H9 (cell line): ENCODE measurements at regions not wholly inside any gene's neighbourhood (a gene's known extent, or its start where the extent isn't known, plus 50 kb on each side); places are given as distances from the start of the nearest gene placed in this dataset.

Source experiments
- DNase-seq: peaks from one replicate; pipeline ENCODE4 v3.0.0-alpha.2; 2017
- H2AFZ ChIP-seq: one replicate; pipeline ENCODE4 v1.6.1; 2013; ENCODE audit warnings: mild to moderate bottlenecking, low read length, control low read depth, moderate library complexity
- H2AK5ac ChIP-seq: 2 replicates; pipeline ENCODE4 v1.6.1; 2013; ENCODE audit warnings: low read length, control low read depth, mixed read lengths; ENCODE audit not compliant: insufficient read length
- H2BK120ac ChIP-seq: one replicate; pipeline ENCODE4 v1.6.1; 2013; ENCODE audit warnings: low read depth, mild to moderate bottlenecking, low read length, control low read depth, inconsistent platforms; ENCODE audit not compliant: poor library complexity, severe bottlenecking
- H2BK12ac ChIP-seq: 2 replicates; pipeline ENCODE4 v1.6.1; 2013; ENCODE audit warnings: low read length, control low read depth, mixed read lengths, low read depth; ENCODE audit not compliant: insufficient read length
- H2BK15ac ChIP-seq: 2 replicates; pipeline ENCODE4 v1.6.1; 2013; ENCODE audit warnings: low read depth, low read length, control low read depth
- H2BK20ac ChIP-seq: one replicate; pipeline ENCODE4 v1.6.1; 2013; ENCODE audit warnings: low read depth, mild to moderate bottlenecking, low read length, control low read depth, inconsistent platforms; ENCODE audit not compliant: poor library complexity, severe bottlenecking
- H2BK5ac ChIP-seq: 2 replicates; pipeline ENCODE4 v1.6.1; 2013; ENCODE audit warnings: low read length, control low read depth, mixed read lengths; ENCODE audit not compliant: insufficient read length
- H3K14ac ChIP-seq: 2 replicates; pipeline ENCODE4 v1.6.1; 2013; ENCODE audit warnings: low read length, control low read depth; ENCODE audit not compliant: insufficient read depth
- H3K18ac ChIP-seq: 2 replicates; pipeline ENCODE4 v1.6.1; 2013; ENCODE audit warnings: low read depth, mild to moderate bottlenecking, mixed read lengths, low read length, control low read depth; ENCODE audit not compliant: insufficient read length
- H3K23ac ChIP-seq: 2 replicates; pipeline ENCODE4 v1.6.1; 2013; ENCODE audit warnings: low read length, control low read depth, mixed read lengths, low read depth; ENCODE audit not compliant: insufficient read length
- H3K23me2 ChIP-seq: 2 replicates; pipeline ENCODE4 v1.6.1; 2013; ENCODE audit warnings: low read depth, mild to moderate bottlenecking, mixed read lengths, low read length, control low read depth; ENCODE audit not compliant: insufficient read length, poor library complexity, severe bottlenecking
- H3K27ac ChIP-seq: 2 replicates; pipeline ENCODE4 v1.5.1; 2013; ENCODE audit warnings: low read length, control low read depth, mixed read lengths, low read depth; ENCODE audit not compliant: insufficient read length
- H3K27me3 ChIP-seq: 2 replicates; pipeline ENCODE4 v1.6.1; 2013; ENCODE audit warnings: low read length, control low read depth, inconsistent platforms; ENCODE audit not compliant: insufficient read depth
- H3K4ac ChIP-seq: 2 replicates; pipeline ENCODE4 v1.6.1; 2013; ENCODE audit warnings: low read depth, mild to moderate bottlenecking, control low read depth, inconsistent platforms, low read length, moderate library complexity
- H3K4me1 ChIP-seq: 2 replicates; pipeline ENCODE4 v1.6.1; 2013; ENCODE audit warnings: low read length, control low read depth, inconsistent platforms; ENCODE audit not compliant: insufficient read depth
- H3K4me2 ChIP-seq: 2 replicates; pipeline ENCODE4 v1.6.1; 2013; ENCODE audit warnings: low read length, control low read depth, mixed read lengths; ENCODE audit not compliant: insufficient read length, insufficient read depth
- H3K56ac ChIP-seq: 2 replicates; pipeline ENCODE4 v1.6.1; 2013; ENCODE audit warnings: low read depth, mild to moderate bottlenecking, mixed read lengths, low read length, control low read depth; ENCODE audit not compliant: insufficient read length
- H3K79me1 ChIP-seq: 2 replicates; pipeline ENCODE4 v1.6.1; 2013; ENCODE audit warnings: low read depth, mild to moderate bottlenecking, moderate library complexity, low read length, control low read depth, inconsistent platforms; ENCODE audit not compliant: insufficient read depth, poor library complexity, severe bottlenecking
- H3K79me2 ChIP-seq: 2 replicates; pipeline ENCODE4 v1.6.1; 2013; ENCODE audit warnings: low read length, control low read depth, inconsistent platforms; ENCODE audit not compliant: insufficient read depth
- H3K9ac ChIP-seq: 2 replicates; pipeline ENCODE4 v1.6.1; 2013; ENCODE audit warnings: low read length, control low read depth, mixed read lengths; ENCODE audit not compliant: insufficient read length; ENCODE audit errors: extremely low read depth
- H3K9me3 ChIP-seq: one replicate; pipeline ENCODE4 v1.6.1; 2013; ENCODE audit warnings: low read depth, low read length, inconsistent platforms; ENCODE audit not compliant: control insufficient read depth
- H3T11ph ChIP-seq: one replicate; pipeline ENCODE4 v1.6.1; 2013; ENCODE audit warnings: mild to moderate bottlenecking, low read length, control low read depth, inconsistent platforms
- H4K20me1 ChIP-seq: one replicate; pipeline ENCODE4 v1.6.1; 2013; ENCODE audit not compliant: control insufficient read depth, insufficient read length, insufficient read depth
- H4K5ac ChIP-seq: 2 replicates; pipeline ENCODE4 v1.6.1; 2013; ENCODE audit warnings: low read depth, mild to moderate bottlenecking, mixed read lengths, low read length, control low read depth; ENCODE audit not compliant: insufficient read length
- H4K8ac ChIP-seq: replicated peaks from 2 replicates; pipeline ENCODE4 v1.6.1; 2013; ENCODE audit warnings: low read length, control low read depth, mixed read lengths, low read depth; ENCODE audit not compliant: insufficient read length
- H4K91ac ChIP-seq: 2 replicates; pipeline ENCODE4 v1.6.1; 2013; ENCODE audit warnings: low read depth, mild to moderate bottlenecking, moderate library complexity, mixed read lengths, low read length, control low read depth; ENCODE audit not compliant: insufficient read length
- H3K27ac Mint-ChIP-seq, 3 experiments: 2 replicates in 2 of 3; 3 replicates in 1 of 3; pipeline ENCODE4 v1.8.0; 2020 to 2021; ENCODE audit warnings: mixed read lengths in 3 of 3, mild to moderate bottlenecking in 1 of 3, moderate library complexity in 1 of 3
- H3K27me3 Mint-ChIP-seq: 2 replicates; pipeline ENCODE4 v1.8.0; 2021; ENCODE audit warnings: low read depth, mild to moderate bottlenecking, moderate library complexity, mixed read lengths
- H3K36me3 Mint-ChIP-seq, 3 experiments: 2 replicates in 2 of 3; 3 replicates in 1 of 3; pipeline ENCODE4 v1.8.0; 2020 to 2021; ENCODE audit warnings: low read depth in 3 of 3, mixed read lengths in 3 of 3; ENCODE audit not compliant: insufficient read depth in 1 of 3
- H3K4me1 Mint-ChIP-seq, 2 experiments: 2 replicates each; pipeline ENCODE4 v1.8.0; 2020; ENCODE audit warnings: mixed read lengths in 2 of 2
- H3K4me3 Mint-ChIP-seq, 2 experiments: 2 replicates in 1 of 2; 3 replicates in 1 of 2; pipeline ENCODE4 v1.8.0; 2020 to 2021; ENCODE audit warnings: mild to moderate bottlenecking in 2 of 2, mixed read lengths in 2 of 2, moderate library complexity in 1 of 2
- H3K9me3 Mint-ChIP-seq, 2 experiments: 2 replicates in 1 of 2; 3 replicates in 1 of 2; pipeline ENCODE4 v1.8.0; 2020; ENCODE audit warnings: mild to moderate bottlenecking in 2 of 2, mixed read lengths in 2 of 2, moderate library complexity in 1 of 2
- WGBS: extraction: QIAGEN DNeasy Blood & Tissue Kit; methylation state at CpG from one replicate; pipeline ENCODE4 v1.1.7; 2013; ENCODE audit warnings: missing lambda C conversion rate, low lambda C conversion rate, mixed read lengths; ENCODE audit not compliant: insufficient read length; ENCODE audit errors: extremely low coverage; 5-methylcytosine and 5-hydroxymethylcytosine counted together
- TF ChIP-seq, protein P1 (sequence below): fragments of 200-600 bp; sonication (generic); conservative IDR thresholded peaks from 3 replicates; pipeline ENCODE4 v1.8.0; 2021; ENCODE audit warnings: antibody characterized with exemption, mild to moderate bottlenecking

GRCh38 chr16:8155275-8155674, 435.0 kb downstream of the TMEM114 start:
- Histone ChIP-seq H4K8ac (no peak overlapping the region), H4K5ac (no peak overlapping the region), H3K79me2 (no peaks in the 10 kb centered on the region), H3K14ac (no peak overlapping the region), H3K56ac (no peak overlapping the region), H3K9me3 (no peaks in the 10 kb centered on the region), H2AK5ac (no peak overlapping the region), H2BK15ac (no peak overlapping the region), H2BK20ac (no peak overlapping the region), H3K79me1 (no peaks in the 10 kb centered on the region), H4K20me1 (no peaks in the 10 kb centered on the region), H3K27me3 (no peaks in the 10 kb centered on the region), H2BK5ac (no peak overlapping the region), H3K4me1 (no peaks in the 10 kb centered on the region), H3K23me2 (no peaks in the 10 kb centered on the region), H3K23ac (no peak overlapping the region), H2AFZ (no peak overlapping the region), H3T11ph (no peak overlapping the region), H3K9ac (no peak overlapping the region), H3K4me2 (no peak overlapping the region), H4K91ac (no peak overlapping the region), H2BK120ac (no peak overlapping the region), H3K4ac (no peak overlapping the region), H2BK12ac (no peak overlapping the region), H3K18ac (no peak overlapping the region), H3K27ac (no peak overlapping the region)
- no peaks in the 10 kb centered on the region; the same call in none of the 2 replicates for H3K27me3 Mint-ChIP-seq
- no peaks in the 10 kb centered on the region for H3K4me1 Mint-ChIP-seq
- no peak for DNase-seq
- H3K9me3 Mint-ChIP-seq, result peaks cover 9 to 11% of the 10 kb centered on the region in 2 experiments; a peak in 4 of 5 replicates
- WGBS, result no CpG with 5 or more reads among the region's 2 CpGs
- H3K4me3 Mint-ChIP-seq, result no peak overlapping the region
- peaks cover 0 to 5% (median 0%) of the 10 kb centered on the region in 3 experiments; a peak in 2 of 7 replicates for H3K36me3 Mint-ChIP-seq
- no peak overlapping the region for H3K27ac Mint-ChIP-seq
- TF ChIP-seq, protein P1, sequence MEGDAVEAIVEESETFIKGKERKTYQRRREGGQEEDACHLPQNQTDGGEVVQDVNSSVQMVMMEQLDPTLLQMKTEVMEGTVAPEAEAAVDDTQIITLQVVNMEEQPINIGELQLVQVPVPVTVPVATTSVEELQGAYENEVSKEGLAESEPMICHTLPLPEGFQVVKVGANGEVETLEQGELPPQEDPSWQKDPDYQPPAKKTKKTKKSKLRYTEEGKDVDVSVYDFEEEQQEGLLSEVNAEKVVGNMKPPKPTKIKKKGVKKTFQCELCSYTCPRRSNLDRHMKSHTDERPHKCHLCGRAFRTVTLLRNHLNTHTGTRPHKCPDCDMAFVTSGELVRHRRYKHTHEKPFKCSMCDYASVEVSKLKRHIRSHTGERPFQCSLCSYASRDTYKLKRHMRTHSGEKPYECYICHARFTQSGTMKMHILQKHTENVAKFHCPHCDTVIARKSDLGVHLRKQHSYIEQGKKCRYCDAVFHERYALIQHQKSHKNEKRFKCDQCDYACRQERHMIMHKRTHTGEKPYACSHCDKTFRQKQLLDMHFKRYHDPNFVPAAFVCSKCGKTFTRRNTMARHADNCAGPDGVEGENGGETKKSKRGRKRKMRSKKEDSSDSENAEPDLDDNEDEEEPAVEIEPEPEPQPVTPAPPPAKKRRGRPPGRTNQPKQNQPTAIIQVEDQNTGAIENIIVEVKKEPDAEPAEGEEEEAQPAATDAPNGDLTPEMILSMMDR, result no peak
